ENCODE measurements at regions not wholly inside any gene's neighbourhood (a gene's known extent, or its start where the extent isn't known, plus 50 kb on each side); places are given as distances from the start of the nearest gene placed in this dataset.

DNA sequence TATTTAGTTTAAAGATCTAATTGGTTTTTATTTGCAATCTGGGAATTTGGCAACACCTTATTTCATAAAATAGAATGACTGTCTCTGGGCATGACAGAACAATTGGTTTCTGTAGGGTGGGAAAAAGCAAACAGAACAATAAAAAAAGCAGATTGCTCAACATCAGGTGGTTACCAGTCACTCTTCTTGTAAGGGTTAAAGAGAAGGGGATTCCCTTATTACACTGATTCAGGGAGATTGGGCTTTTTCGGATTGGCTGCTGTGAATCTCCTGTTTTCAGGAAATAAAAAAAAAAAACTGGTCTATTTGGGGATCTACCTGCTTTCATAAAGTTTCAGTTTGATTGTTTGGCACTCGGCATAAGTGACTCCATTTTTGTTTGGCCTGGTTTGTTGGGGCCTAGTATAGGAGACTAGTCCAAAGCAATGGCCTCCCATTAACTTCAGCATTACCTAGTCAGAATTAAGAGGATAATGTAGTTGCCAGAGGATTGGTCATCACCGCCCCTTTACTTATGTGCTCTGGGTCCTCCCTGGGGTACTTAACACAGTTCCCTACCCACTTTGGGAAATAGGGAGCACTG lies 380.5 kb downstream of the IDS start:
- TF ChIP-seq EZH2 (IDR thresholded peaks at IDR 0.05) (no peak), POLR2AphosphoS5 (IDR thresholded peaks at IDR 0.05; ENCODE audit: borderline replicate concordance, low read depth, low read length) (no peak), FOXP2 (optimal IDR thresholded peaks at IDR 0.05; ENCODE audit: control extremely low read depth, extremely low read length, insufficient read depth) (no peak)

All from SK-N-MC (cell line).